ENCODE measurements at regions not wholly inside any gene's neighbourhood (a gene's known extent, or its start where the extent isn't known, plus 50 kb on each side); places are given as distances from the start of the nearest gene placed in this dataset.

DNA sequence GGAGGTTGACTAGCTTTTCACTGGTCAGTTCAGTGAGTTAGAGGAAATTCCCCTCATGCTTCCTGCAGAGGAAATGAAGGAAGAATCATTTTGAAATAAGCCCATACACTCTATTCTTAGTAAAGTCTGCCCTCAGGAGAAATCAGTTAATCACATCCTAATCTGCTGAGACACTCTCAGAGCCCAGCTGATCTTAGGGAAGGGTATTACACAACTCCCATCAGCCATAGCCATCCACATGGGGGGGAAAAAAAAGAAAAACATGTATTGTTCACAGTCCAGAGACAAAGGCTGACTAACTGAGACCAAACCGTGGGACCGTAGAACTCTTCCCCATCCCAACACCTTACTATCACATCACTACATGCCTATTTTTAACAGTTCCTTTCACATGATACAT is 722.3 kb downstream of the CDH8 start:
- no peak for DNase-seq

DNA sequence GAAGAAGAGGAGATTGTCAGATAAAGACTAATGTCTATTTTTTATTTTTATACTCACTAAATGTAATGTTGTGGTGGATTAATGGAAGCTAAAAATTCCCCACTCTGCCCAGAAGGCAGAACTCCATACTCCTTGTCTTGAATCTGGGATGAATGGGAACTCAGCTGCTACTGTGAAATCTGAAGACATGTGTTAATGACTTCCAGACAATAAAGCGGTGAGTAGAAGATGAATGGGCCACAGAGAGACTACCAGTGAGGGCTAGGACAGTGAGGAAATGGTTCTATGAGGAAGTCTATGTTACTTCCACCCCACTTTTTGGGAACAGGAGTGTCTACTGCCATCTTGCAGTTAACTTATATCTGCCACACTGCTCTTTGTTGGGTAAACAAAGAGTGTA is 726.9 kb downstream of the CDH8 start:
- no peak for DNase-seq

DNA sequence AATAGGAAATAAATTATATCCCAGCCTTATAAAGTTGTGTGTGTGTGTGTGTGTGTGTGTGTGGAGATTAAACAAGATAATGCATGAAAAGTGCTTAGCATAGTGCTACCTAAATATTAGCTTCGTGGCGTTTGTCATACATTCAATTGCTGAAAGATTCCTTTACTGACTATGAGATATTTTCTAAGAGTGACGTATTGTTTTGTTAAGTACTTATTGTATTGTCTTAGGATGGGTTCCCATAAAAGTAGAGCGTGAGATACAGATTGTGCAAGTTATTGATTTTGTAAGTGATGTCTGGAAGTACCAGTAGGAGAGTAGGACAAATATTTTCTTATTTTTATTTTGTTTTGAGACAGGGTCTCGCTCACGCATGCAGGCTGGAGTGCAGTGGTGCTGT is 730.0 kb downstream of the CDH8 start:
- no peak for DNase-seq

DNA sequence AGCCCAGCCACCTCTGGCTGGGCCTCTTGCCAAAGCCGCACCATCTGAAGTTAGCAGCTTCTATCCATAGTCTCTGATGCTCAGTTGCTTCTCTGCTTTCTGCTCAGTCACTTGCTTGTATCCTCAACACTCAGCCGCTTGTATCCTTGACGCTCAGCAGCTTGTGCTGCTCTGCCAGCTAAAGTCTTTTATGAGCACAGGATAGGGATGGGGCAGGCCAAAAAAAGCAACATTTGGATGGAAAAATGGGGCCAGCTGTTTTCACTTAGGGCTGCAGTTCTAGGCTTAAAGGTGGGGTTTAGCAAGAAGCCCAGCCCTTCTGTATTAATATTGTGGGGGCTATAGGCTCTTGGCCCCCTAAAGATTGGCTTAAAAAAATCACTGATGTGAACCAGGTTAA is 739.4 kb downstream of the CDH8 start:
- DNase-seq, result no peak

DNA sequence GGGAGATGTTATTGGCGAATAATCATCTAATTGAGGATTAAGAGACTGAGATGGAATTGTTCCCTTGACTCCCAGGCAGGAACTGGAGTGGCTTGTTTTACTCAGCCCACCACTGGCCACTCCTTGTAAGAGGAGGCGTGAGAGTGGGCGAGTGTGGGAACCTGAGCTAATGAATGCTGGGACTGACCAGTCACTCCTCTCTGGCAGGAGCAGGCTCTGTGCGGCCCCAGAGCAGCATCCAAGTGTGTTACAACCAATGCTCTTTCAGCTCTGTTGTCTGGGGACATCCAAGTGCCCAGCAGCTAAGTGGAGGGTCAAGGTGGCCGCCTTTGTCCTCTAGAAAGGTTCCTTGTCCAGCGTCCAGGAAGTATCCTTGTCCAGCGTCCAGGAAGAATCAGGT is 739.9 kb downstream of the CDH8 start:
- DNase-seq, result no peak

DNA sequence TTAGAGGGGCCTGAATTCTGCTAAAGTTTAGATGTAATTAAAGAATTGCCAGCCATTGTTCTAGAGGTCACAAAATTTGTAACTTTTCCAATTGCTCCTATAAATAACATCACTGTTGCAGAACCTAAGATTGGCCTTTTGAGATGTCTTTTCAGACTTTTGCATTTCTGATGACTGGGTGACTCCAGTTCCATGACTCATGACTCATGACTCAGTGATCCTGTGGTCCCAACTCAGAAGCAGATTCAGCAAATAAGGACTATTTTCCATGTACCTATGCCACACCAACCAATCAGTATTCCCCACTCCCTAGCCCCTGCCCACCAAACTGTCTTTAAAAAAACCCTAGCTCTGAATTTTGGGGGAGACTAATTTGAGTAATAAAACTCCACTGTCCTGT is 740.9 kb downstream of the CDH8 start:
- DNase-seq, result no peak

DNA sequence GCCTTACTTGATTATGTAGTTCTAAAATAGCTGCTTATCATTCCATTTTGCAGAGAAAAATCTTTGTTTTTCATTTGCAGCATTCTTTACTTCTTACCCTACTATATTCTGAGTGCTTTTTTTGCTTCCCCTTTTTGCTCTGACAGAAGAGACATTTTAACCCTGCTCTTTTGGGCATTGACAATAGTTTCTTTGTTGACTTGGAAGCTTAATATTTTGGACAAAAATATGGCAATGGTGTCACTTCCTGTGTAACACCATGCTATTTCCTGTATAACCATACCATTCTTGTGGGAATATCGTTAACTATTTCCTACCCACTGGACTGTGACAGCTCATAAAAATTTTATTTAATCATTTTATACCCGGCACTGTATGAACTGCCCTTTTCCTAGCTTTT is 747.1 kb downstream of the CDH8 start:
- DNase-seq, result no peak

DNA sequence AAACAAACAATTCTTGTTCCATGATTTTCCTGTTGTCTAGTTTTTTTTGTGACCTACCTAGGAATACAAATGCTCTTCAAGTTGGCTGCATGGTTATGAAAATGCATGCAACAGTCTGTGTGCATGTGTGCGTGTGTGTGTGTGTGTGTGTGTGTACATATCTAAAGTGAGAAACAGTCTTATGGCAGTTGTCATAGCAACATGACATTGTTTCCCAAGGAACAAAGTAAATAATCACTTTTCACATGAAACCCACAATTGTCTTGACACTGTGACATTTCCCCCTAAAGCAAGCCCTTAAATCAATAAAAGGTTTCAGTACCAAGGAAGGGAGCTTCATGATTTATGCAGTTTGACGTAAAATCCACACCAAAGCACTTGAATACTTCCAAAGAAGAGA is 758.4 kb downstream of the CDH8 start:
- DNase-seq, result peak; percentile 5

DNA sequence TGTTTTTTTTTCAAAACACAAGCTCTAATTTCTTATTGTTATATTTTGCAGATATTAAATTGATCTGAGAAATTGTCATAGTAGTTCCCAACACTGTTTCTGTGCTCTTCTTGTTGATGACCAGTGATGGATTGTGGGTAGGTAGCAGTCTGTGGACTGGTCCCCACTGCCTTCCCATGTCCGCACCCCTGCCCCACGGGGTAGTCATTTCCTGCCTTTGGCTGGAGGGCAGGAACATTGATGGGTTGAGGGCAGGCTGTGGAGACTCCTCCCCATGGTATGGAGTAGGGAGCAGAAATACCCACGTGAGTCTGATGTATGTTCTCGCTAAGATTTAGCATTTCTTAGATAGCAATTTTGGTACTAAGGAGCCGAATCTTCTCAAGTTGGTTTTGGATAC is 762.0 kb downstream of the CDH8 start:
- DNase-seq, result no peak

DNA sequence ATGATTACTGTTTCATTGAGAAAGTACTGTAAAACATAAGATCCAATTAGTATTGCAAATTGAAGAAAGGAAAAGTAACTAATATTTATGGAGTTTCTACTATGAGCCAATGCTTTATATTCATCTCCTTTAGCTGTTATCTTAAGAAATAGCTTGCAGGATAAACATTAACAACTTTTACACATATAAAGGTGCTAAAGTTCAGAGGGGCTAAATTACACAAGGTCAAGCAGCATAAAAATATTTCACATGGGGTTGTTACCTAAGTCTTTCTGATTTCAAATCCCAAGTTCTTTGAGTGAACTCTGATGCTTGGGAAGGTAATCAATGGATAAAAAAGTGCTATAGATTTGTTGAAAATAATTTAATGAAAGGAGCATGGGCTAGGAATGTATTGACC is 765.5 kb downstream of the CDH8 start:
- DNase-seq, result no peak

DNA sequence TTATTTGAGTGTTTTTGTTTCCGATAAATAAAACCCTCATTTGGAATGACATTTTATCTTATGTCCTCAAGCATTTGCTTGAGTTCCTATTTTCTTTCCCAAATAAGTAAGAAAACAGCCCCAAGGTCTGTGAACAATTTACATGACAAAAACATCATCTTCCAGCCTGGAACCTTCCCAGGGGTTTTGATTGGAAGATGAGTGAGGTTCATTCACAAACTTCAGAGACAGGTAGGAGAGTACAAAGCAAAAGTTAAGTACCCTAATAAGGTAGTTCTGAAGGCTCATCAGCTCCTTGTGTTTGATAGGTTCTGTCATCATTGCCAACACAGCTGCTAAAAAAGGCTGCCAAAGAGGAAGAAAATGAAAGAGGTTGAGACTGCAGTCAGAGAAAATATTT is 772.8 kb downstream of the CDH8 start:
- no peak for DNase-seq

DNA sequence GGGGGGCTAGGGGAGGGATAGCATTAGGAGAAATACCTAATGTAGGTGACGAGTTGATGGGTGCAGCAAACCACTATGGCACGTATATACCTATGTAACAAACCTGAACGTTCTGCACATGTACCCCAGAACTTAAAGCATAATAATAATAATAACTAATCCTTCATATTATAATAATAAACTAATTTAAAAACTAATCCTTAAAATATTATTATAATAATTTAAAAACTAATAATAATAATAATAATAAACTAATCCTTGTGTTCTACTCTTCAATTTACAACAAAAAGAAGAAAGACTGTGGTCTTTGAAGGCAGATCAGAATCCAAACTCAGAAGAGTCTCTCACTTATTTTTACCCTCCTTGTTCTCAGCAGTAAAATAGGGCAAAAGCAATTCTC is 774.9 kb downstream of the CDH8 start:
- DNase-seq, result no peak

DNA sequence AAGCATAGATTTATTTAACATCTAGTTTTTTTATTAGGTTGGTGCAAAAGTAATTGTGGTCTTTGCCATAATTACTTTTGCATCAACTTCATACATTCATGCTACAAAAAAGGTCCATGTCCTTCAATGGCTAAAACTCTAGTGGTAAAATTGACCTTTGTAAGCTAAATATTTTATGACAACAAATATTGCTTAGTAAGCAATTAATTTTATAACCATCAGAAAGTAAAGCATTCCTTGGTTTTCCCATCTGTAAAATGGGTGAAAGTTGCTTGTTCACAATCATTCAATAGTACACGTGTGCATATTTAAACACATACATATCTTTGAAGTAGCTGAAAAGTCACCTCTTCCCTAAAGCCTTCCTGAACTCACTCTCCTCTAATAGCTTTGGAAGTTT is 789.6 kb downstream of the CDH8 start:
- no peak for DNase-seq

DNA sequence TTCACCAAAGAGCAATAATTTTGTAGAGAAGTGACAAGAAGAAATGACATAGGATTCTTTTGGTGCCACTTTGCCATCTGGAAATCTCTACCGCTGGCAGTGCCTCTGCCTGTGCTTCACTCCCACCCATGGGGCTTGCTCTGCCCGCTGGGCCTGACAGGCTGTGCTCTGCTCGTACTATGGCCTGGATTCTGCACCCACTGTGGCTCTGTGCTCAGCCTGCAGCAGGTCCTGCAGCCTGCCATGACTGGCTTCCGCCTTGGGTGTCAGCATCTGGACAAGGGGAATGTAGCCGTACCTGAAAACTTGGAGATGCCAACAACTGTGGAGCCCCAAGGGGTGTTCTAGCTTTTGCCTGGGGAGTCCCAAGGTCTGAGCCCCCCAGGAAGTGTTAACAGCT is 792.3 kb downstream of the CDH8 start:
- no peak for DNase-seq

DNA sequence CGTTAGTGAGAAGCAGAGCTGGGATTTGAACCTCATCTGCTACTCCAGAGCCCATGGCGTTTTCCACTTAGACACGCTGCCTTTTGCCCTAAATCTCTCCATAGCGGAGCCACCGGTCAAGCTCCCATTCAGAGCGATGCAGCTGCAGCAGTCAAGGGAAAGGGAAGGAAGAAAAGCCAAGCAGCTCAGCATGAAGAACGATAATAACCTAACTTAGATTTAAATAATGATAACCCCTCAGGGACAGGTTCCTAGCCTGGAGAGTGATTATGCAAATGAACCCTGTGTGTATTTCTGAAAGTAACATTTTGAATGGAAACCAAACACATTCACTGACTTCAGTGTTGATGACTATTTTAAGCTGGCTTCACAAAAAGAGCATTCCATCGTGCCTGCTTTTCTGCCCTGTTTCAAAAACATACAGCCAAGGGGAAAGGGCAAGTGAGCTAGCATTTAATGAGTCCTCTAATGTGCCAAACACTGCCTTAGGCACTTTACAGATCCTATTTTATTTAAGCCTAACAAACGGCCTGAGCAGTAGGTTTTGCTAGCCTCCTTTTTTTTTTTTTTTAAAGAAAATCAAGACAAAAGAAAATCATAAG is 798.3 kb downstream of the CDH8 start:
- DNase-seq, result no peak

DNA sequence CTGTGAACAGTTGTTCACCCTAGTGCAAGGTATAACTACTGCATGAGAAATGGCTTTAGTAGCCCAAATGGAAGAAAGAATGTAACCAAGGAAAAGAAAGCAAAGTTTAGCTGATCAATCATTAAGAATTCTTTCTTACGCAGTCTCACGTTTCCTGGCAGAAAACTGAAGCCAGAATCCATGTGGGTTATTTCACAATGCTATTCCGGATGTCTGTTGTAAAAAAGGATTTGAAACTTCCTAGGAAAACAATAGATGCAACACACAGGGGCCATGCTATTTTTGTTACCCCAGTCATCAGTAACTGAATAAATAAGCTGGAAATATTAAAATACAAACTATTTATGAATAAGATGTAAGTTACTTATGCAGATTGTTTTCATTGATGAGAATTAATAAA is 802.5 kb downstream of the CDH8 start:
- DNase-seq, result no peak

DNA sequence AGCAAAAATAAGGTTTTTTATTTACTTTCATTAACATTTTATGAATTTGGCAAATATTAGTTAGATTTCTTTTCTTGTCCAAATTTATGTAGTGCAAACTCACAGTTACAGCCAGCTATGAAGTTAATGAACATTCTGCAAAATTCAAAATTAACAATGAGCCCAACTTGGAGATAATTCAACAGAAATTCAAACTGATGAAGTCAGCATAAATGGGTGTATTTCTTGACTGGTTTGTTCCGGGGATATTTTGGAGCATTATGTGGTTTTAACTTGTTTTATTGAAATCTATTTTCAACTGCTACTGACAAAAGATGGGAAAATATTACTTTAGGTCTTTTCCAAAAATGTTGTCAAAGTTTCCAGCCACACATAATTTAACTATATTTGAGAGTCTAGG is 807.9 kb downstream of the CDH8 start:
- no peak for DNase-seq

DNA sequence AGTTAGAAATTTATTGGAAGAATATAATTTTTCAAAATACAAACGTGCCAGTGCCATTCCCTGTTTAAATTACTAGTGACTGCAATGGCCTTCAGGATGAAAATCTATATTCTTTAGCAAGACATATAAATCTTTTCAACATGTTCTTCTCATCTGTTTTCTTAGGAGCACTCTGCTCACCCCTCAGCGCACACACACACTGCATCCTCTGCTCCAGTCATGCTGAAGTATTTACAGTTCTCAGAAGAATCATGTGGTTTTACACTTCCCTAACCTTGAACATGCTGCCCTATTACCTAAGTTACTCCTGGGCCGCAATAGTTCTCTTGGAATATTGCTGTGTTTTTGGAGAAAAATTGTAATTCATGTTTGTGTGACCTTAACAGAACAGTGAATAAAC is 820.6 kb downstream of the CDH8 start:
- DNase-seq, result no peak

DNA sequence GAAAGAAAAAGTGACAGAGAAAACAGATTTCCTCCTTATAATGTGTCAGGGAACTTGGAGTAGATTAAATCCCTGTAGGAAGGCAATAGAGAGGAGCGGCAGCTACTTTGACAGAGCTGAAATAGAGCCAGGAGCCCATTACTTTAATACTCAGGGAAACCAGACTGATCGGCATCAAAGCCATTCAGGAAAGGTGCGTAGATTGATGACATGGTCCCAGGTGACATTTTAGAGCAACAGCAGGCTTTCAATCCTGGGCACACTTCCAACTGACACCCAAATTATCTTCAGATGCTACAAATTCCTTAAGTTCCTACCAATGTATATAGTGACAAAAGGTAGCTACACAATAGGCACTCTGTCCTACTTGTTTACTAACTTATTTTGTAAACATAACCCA is 821.5 kb downstream of the CDH8 start:
- no peak for DNase-seq

DNA sequence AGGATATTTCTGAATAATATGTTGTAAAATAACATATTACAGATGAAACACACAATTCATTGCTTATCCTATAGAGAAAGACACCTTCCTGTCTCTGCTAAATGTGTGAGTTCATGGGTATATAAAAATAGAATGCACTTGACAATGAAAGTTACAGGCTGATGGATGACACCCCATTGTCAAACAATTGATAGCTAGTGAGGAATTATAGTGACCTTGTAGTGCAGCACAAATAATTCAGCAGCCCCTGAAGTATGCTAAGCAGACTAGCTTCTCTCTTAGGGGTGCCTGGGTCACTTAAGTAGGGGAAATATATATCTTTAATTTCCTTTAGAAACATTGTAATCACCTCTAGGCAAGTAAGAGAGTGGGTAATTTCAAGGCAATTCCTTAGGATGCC is 826.2 kb downstream of the CDH8 start:
- DNase-seq, result no peak

DNA sequence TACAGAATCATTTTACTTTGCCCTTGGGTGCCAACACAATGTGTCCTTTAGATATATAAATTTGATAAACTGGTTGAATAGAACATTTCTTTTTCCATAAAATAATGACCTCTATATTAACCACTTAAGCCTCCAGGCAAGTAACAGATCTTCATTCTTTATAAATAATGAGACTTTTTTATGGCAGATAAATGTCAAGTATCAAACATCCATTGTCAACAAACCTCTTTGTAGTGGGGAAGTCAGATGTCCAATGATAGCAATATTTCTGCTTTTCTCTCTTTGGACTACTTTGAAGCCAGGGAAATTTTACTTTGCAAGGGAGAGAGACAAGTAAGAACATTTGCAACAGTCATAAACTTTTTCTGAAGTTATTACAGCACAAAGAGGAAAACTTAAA is 841.2 kb downstream of the CDH8 start:
- DNase-seq, result no peak

DNA sequence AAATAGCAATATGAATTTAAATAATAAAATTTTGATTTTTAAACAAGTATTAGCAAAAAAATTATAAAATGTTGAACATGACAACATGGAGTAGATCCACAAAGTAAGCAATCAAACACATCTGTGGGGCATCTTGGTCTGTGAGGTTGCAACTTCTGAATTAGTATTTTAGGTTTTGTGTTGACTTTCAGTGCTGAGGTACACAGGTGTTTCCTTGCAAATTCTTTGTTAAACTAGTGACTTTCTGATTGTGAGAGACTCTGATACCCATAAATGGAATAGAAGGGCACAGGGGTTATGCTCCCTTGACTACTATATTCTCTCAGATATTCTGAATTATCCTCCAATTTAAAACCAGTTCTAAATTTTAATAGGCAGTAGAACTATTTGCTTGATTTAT is 841.7 kb downstream of the CDH8 start:
- DNase-seq, result no peak

DNA sequence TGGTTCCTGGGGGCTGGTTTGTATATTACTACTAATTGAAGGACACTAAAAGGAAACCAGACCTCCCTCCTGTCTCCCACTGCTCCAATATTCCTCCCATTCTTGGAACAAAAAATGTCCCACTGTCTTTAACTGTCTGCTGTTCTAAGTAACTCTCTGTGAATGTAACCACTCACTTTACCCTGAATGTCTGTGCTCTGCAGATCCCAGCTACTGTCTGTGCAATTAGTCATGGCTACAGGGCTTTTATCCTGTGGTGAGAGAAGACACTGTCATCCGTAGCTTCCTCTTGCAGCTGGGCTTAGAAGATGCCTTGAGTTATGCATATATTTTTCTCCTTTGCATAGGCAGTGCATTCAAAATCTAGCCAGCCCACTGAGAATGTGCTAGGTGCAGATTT is 853.8 kb downstream of the CDH8 start:
- DNase-seq, result no peak

DNA sequence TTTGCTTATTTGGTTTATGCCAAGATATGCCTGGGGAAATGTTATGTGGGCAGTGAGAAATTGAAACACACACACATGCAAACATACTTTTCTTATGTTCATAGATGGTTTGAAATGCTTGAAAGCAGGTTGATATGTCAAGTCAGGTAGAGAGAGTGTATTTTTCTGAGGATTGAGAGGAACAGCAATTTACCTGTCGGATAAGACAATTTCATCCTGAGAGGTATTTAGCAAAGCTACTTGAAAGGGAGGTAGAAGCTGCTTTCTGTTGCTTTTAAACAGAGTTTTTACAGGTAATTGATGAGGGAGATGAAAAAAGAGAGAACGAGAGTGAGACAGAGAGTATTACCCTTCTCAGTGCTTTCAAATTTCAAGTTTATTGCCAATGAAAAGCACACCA is 854.3 kb downstream of the CDH8 start:
- DNase-seq, result no peak

DNA sequence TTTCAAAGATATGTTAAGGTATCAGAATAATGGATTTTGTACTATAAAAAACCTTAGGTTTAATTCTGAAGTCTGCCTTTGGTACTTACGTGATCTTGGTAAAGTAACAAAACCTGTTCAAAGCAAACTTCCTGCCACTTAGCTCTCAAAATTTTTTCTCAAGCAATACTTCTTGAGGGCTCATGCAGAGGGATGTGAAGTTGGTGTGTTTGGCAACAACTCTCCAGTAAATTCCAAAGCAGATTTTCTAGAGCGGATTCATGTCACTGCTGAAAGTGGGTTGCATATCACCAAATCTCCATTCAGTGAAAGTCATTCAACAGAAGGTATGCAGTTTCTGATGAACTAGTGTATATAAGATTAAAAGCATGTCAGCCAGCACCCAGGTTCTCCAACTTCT is 856.7 kb downstream of the CDH8 start:
- DNase-seq, result no peak

DNA sequence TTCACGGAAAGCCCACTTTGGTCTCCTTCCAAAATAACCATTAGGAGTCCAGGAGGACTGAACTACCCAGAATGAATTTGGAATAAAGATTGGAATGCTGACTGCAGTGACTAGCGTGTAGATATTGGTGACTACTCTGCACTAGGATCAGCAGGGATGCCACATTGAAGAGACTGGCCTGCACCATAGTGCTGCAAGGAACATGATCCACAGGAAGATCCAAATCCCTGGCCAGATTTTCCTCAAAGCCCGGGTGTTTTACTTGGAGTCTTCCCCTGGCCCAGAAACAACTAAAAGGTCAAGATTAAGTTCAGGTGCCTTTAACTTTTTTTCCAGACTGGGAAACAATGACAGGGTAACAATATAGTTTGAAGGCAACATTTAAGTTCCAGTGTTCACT is 870.4 kb downstream of the CDH8 start:
- no peak for DNase-seq

Data from NCI-H748 treated with DMSO at 0.1 percent for 48 hours (cell line).